Gastrocnemius medialis (tissue), 4 donors: ENCODE measurements at regions not wholly inside any gene's neighbourhood (a gene's known extent, or its start where the extent isn't known, plus 50 kb on each side); places are given as distances from the start of the nearest gene placed in this dataset.

ENCODE experiments used
- ATAC-seq, 2 donors: fragments of 150-250 bp; one replicate each; pipeline ENCODE4 v1.9.1; 2016
- DNase-seq, 2 donors: peaks; one replicate each; pipeline ENCODE4 v3.0.0-alpha.2; 2019
- H3K27ac ChIP-seq, 4 donors: fragments of 200-600 bp; sonication (generic); 1 replicate in 1 of 4; 2 replicates in 3 of 4; pipeline ENCODE4 v1.5.1; 2016 to 2018; ENCODE audit warnings: mild to moderate bottlenecking in 2 of 4, moderate library complexity in 1 of 4
- H3K27me3 ChIP-seq, 3 donors: fragments of 200-600 bp; sonication (generic) in 2 of 3; 1 replicate in 1 of 3; 2 replicates in 2 of 3; pipeline versions ENCODE4 v1.5.1 to v1.6.0; 2016 to 2019; ENCODE audit warnings: mild to moderate bottlenecking in 1 of 3, moderate library complexity in 1 of 3
- H3K36me3 ChIP-seq, 2 donors: fragments of 200-600 bp; sonication (generic) in 1 of 2; one replicate each; pipeline ENCODE4 v1.5.1; 2017 to 2018
- H3K4me1 ChIP-seq, 2 donors: fragments of 200-600 bp; sonication (generic) in 1 of 2; one replicate each; pipeline ENCODE4 v1.5.1; 2016 to 2017; ENCODE audit warnings: mild to moderate bottlenecking in 2 of 2
- H3K4me3 ChIP-seq, 4 donors: fragments of 200-600 bp; sonication (generic) in 3 of 4; 1 replicate in 1 of 4; 2 replicates in 3 of 4; pipeline ENCODE4 v1.5.1; 2016 to 2019; ENCODE audit warnings: mild to moderate bottlenecking in 2 of 4
- H3K9me3 ChIP-seq, 3 donors: fragments of 200-600 bp; sonication (generic) in 2 of 3; 1 replicate in 1 of 3; 2 replicates in 2 of 3; pipeline ENCODE4 v1.5.1; 2016 to 2019
- POLR2A ChIP-seq, 2 donors: fragments of 450-650 bp; IDR thresholded peaks; one replicate each; pipeline ENCODE4 v1.6.1; 2017; ENCODE audit warnings: antibody characterized with exemption in 2 of 2, mild to moderate bottlenecking in 2 of 2, moderate library complexity in 2 of 2
- in situ Hi-C, 4 donors: fragments of 200-750 bp; cut with MboI; loops; one replicate each; pipeline versions ENCODE4 v1.15.0 to v1.8.0; 2017; ENCODE audit warnings: low sequenced_read_pairs in 4 of 4
- intact Hi-C: fragments of 100-400 bp; cut with DNase I; formaldehyde crosslinking; loops from one replicate; pipeline ENCODE4 v1.15.1; 2023; ENCODE audit warnings: low total_unique reads
- TF ChIP-seq, protein P1 (sequence below), 5 experiments: fragments of 450-650 bp in 3 of 5; fragments of 200-600 bp in 2 of 5; sonication (generic) in 2 of 5; IDR thresholded peaks in 4 of 5; conservative IDR thresholded peaks in 1 of 5; 1 replicate in 4 of 5; 2 replicates in 1 of 5; pipeline ENCODE4 v1.5.1; 2016 to 2019; ENCODE audit warnings: antibody characterized with exemption in 5 of 5, mild to moderate bottlenecking in 3 of 5, moderate library complexity in 3 of 5

DNA sequence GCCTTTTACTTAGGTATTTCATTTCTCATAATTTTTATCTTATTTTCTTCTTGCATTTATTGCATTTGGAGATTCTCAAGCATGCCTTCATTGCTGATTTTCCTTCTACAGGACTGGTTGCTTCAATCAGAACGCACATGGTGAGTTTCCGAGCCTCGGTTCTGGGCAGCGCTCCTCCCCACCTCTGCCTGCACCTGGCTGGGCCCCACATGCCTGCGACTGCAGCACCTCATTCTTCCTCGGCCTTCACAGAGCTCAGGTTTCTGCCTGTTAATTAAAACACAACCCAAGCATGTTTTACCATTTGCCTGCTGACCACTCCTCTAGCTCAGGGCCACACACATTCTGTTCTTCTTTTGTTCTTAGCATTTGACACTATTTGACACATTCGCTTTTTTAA, 398.8 kb downstream of the GALR1 start:
- no peak overlapping the region for H3K27ac ChIP-seq
- intact Hi-C loops = no loop called here
- in situ Hi-C loops = no loop called here
- H3K9me3 ChIP-seq = no peaks in the 10 kb centered on the region
- DNase-seq (no peak), ATAC-seq (no peak)
- no peaks in the 10 kb centered on the region for H3K4me1 ChIP-seq
- peaks cover 0 to 2% (median 0%) of the 10 kb centered on the region in 3 donors for H3K27me3 ChIP-seq
- TF ChIP-seq, protein P1, sequence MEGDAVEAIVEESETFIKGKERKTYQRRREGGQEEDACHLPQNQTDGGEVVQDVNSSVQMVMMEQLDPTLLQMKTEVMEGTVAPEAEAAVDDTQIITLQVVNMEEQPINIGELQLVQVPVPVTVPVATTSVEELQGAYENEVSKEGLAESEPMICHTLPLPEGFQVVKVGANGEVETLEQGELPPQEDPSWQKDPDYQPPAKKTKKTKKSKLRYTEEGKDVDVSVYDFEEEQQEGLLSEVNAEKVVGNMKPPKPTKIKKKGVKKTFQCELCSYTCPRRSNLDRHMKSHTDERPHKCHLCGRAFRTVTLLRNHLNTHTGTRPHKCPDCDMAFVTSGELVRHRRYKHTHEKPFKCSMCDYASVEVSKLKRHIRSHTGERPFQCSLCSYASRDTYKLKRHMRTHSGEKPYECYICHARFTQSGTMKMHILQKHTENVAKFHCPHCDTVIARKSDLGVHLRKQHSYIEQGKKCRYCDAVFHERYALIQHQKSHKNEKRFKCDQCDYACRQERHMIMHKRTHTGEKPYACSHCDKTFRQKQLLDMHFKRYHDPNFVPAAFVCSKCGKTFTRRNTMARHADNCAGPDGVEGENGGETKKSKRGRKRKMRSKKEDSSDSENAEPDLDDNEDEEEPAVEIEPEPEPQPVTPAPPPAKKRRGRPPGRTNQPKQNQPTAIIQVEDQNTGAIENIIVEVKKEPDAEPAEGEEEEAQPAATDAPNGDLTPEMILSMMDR (IDR thresholded peaks at IDR 0.05 in 4 of 5, conservative IDR thresholded peaks at IDR 0.05 in 1 of 5) = no peak
- TF ChIP-seq POLR2A (IDR thresholded peaks at IDR 0.05) = no peak
- H3K36me3 ChIP-seq = no peaks in the 10 kb centered on the region
- no peak overlapping the region for H3K4me3 ChIP-seq

- intact Hi-C loops (no loop called here), in situ Hi-C loops (loop anchor here in 1 of 4 donors (25.0 kb wide), 1 partner anchor 189 kb away; no protein-coding TSS in a partner anchor)
- peak; percentile 21 to 34 for DNase-seq
- H3K4me3 ChIP-seq = no peak overlapping the region
- H3K9me3 ChIP-seq = no peaks in the 10 kb centered on the region
- H3K27me3 ChIP-seq = peaks cover 0 to 4% (median 0%) of the 10 kb centered on the region in 3 donors
- H3K36me3 ChIP-seq = no peaks in the 10 kb centered on the region
- H3K27ac ChIP-seq = no peak overlapping the region
- no peak for ATAC-seq
- no peak for TF ChIP-seq POLR2A (IDR thresholded peaks at IDR 0.05)
- TF ChIP-seq, protein P1 (IDR thresholded peaks at IDR 0.05 in 4 of 5, conservative IDR thresholded peaks at IDR 0.05 in 1 of 5) = peak; percentile 44 to 71 (median 67)
- H3K4me1 ChIP-seq = no peaks in the 10 kb centered on the region
Measured at GRCh38 chr18:77650799-77651385, 401.2 kb downstream of the GALR1 start.

DNA sequence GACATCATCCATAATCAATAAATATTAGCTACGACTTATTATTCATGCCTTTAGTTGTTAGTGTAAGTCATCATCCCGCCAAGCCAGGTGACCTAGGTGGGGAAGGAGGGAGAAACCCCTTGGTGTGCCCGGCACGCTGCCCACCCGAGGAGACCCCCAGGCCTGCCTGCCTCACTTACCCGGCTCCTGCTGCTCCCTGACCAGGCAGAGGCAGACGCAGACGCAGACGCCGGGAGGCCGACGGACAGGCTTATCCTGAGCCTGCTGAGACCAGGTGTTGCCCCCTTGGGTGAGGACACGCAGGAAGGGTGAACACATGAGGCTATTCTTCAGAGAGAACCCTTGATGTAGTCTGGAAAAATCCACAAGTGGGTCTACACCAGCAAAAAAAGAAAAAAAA, 401.8 kb downstream of the GALR1 start:
- Histone ChIP-seq H3K9me3 (no peaks in the 10 kb centered on the region), H3K27me3 (peaks cover 0 to 4% (median 0%) of the 10 kb centered on the region in 3 donors), H3K36me3 (no peaks in the 10 kb centered on the region), H3K27ac (no peak overlapping the region), H3K4me1 (no peaks in the 10 kb centered on the region), H3K4me3 (no peak overlapping the region)
- in situ Hi-C loops (loop anchor here in 1 of 4 donors (25.0 kb wide), 1 partner anchor 189 kb away; no protein-coding TSS in a partner anchor), intact Hi-C loops (no loop called here)
- ATAC-seq (no peak), DNase-seq (no peak)
- TF ChIP-seq, protein P1 (IDR thresholded peaks at IDR 0.05 in 4 of 5, conservative IDR thresholded peaks at IDR 0.05 in 1 of 5) = no peak
- no peak for TF ChIP-seq POLR2A (IDR thresholded peaks at IDR 0.05)

DNA sequence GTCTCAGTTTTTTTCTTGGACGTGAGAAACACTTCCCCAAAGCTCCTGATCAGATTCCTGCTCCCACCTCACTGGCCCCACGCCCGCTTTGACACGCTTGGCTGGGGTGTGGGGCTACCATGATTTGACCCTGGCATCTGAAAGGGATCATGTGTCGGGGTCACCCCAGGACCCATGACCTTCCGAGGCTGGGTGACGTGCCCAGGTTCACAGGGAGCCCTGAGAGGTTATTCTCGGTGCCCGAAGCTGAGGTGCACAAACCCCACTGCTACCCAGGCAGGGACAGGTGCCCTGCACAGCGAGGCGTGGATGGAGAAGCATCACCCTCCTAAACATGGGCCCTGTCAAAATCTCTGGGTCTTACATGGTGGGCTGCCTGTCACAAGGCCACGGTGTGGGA, 404.1 kb downstream of the GALR1 start:
- in situ Hi-C loops (loop anchor here in 1 of 4 donors (25.0 kb wide), 1 partner anchor 191 kb away; no protein-coding TSS in a partner anchor), intact Hi-C loops (no loop called here)
- TF ChIP-seq, protein P1 (IDR thresholded peaks at IDR 0.05 in 4 of 5, conservative IDR thresholded peaks at IDR 0.05 in 1 of 5) = no peak
- TF ChIP-seq POLR2A (IDR thresholded peaks at IDR 0.05) = no peak
- Histone ChIP-seq H3K9me3 (no peaks in the 10 kb centered on the region), H3K27ac (no peak overlapping the region), H3K36me3 (no peaks in the 10 kb centered on the region), H3K27me3 (peaks cover 0 to 4% (median 0%) of the 10 kb centered on the region in 3 donors), H3K4me3 (no peak overlapping the region), H3K4me1 (no peaks in the 10 kb centered on the region)
- ATAC-seq (no peak), DNase-seq (no peak)
